GM13977 (cell line): ENCODE measurements at regions not wholly inside any gene's neighbourhood (a gene's known extent, or its start where the extent isn't known, plus 50 kb on each side); places are given as distances from the start of the nearest gene placed in this dataset.
"Not testable (repeated sequence)": the region's sequence is repeated elsewhere in the genome, so short reads cannot be mapped to it uniquely, and the experiment has no call there.

ENCODE experiments used
- DNase-seq: peaks from one replicate; pipeline ENCODE4 v3.0.0; 2012; ENCODE audit warnings: low spot score
- in situ Hi-C: fragments of 300-500 bp; cut with MboI; formaldehyde crosslinking; loops from one replicate; pipeline ENCODE4 v1.12.0; 2022; ENCODE audit warnings: low sequenced_read_pairs, low pct_unique_long_range_greater_than_20kb, mixed read lengths, inconsistent platforms; ENCODE audit not compliant: unreplicated experiment
- TF ChIP-seq, protein P1 (sequence below): IDR thresholded peaks from 2 replicates; pipeline ENCODE4 v1.5.1; 2012; ENCODE audit warnings: mild to moderate bottlenecking, control low read depth; ENCODE audit not compliant: insufficient read depth; ENCODE audit errors: extremely low read depth, missing control alignments

DNA sequence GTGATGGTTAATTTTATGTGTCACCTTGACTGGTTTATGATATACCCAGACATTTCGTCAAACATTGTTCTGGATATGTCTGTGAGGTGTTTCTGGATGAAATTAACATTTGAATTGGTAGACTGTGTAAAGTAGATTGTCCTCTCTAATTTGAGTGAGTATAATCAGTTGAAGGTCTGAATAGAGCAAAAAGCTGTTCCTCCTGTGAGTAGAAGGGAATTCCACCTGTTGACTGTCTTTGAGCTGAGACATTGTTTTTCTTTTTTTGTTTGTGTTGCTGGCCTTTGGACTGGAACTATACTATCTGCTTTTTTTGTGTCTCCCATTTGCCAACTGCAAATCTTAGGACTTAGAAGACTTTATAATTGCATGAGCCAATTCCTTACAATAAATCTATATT lies 920.9 kb upstream of the LRFN5 start:
- DNase-seq, result no peak
- in situ Hi-C loops, result no loop called here
- TF ChIP-seq, protein P1, sequence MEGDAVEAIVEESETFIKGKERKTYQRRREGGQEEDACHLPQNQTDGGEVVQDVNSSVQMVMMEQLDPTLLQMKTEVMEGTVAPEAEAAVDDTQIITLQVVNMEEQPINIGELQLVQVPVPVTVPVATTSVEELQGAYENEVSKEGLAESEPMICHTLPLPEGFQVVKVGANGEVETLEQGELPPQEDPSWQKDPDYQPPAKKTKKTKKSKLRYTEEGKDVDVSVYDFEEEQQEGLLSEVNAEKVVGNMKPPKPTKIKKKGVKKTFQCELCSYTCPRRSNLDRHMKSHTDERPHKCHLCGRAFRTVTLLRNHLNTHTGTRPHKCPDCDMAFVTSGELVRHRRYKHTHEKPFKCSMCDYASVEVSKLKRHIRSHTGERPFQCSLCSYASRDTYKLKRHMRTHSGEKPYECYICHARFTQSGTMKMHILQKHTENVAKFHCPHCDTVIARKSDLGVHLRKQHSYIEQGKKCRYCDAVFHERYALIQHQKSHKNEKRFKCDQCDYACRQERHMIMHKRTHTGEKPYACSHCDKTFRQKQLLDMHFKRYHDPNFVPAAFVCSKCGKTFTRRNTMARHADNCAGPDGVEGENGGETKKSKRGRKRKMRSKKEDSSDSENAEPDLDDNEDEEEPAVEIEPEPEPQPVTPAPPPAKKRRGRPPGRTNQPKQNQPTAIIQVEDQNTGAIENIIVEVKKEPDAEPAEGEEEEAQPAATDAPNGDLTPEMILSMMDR, result no peak

DNA sequence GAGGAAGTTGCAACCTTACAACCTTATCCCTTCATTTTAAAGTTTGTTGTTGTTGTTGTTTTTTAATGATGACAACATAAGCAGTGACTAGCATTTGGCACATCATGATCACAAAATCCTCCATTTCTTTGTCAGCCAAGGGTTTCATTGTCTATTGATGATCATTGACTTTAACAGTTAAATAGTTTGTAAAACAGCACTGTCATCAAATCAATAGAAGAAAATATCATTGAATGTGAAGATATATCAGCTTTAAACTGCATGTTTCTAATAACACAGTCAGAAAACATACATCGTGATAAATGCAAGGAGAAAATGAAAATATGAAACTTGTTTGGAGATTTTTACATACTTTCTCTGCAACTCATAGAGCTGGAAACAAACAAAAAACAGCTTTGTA lies 922.3 kb upstream of the LRFN5 start:
- in situ Hi-C loops, result no loop called here
- TF ChIP-seq, protein P1, result no peak
- DNase-seq, result no peak

DNA sequence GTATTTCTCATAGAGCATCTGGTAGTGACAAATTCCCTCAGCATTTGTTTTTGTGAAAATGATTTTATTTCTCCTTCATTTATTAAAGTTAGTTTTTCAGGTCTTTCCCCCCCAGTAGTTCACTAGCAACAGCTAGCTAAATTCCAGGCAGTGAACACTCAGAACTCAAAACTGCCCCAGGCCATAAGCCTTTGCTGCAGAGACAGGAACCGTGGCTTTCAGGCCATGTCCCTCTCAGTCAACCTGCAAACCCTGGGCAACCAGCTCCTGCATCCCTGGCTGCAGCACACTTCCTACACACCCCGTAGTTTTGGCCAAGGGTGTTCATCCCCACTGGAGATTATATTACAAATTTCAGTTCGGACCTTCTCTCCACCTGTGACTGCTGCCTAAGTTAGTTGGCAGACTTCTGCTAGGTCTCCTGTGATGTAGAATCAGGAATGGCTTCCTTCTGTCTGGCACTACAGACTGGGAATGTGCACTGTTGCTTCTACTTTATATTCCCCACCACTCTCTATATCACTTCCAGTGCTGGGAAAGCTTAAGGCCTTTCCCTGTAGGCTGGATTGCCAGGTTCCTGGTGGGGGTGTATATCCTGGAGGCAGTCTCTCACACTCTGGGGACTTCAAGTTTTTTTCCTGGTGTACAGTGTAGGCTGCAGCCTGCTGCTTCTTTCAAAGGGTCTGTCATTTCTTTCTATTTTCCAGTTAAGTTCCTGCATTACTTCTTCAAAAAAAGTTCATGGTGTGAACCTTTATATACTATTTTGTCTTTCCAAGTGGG lies 924.4 kb upstream of the LRFN5 start:
- in situ Hi-C loops, result no loop called here
- no peak for DNase-seq
- TF ChIP-seq, protein P1, result no peak

DNA sequence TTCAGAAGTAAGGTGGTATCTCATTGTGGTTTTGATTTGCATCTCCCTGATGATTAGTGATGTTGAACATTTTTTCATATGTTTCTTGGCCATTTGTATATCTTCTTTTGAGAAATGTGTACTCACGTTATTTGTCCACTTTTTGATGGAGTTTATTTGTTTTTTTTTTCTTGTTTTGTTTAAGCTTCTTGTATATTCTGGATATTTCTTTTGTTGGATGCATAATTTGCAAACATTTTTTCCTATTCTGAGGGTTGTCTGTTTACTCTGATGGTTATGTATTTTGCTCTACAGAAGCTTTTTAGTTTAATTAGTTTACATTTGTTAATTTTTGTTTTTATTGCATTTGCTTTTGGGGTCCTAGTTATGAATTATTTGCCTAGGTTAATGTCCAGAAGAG lies 927.4 kb upstream of the LRFN5 start:
- DNase-seq, result no peak
- in situ Hi-C loops, result no loop called here
- TF ChIP-seq, protein P1, result no peak

DNA sequence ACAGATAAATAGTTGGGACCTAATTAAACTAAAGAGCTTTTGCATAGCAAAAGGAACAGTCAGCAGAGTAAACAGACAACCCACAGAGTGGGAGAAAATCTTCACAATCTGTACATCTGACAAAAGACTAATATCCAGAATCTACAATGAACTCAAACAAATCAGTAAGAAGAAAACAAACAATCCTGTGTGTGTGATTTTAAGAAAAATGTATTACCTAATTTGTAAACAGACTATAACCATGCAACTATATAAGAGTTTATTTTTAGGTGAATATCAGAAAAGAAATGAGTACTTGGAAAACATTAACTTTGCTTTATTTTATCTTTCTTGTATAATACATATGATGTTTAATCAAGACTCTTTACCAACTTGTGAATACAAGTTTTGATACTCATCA lies 929.5 kb upstream of the LRFN5 start:
- in situ Hi-C loops, DNase-seq: not testable (repeated sequence)

DNA sequence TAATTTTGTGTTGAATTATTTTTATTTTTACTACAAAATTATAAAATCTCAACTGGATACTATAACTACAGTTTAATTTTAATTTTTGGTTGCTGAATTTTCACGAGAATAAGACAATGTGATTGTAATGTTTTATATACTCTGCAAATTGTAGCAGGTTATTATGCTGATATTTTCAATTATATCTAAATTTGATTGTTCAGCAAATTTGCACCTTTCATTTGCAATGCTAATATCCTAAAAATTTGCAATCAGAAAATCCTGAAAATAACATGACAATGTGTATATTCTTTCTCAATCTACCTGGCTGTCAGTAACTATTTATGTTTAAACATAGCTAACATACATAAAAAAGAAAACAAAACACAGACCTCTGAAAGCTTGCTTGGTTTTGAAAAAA lies 932.2 kb upstream of the LRFN5 start:
- in situ Hi-C loops, result no loop called here
- TF ChIP-seq, protein P1, result no peak
- DNase-seq, result no peak

DNA sequence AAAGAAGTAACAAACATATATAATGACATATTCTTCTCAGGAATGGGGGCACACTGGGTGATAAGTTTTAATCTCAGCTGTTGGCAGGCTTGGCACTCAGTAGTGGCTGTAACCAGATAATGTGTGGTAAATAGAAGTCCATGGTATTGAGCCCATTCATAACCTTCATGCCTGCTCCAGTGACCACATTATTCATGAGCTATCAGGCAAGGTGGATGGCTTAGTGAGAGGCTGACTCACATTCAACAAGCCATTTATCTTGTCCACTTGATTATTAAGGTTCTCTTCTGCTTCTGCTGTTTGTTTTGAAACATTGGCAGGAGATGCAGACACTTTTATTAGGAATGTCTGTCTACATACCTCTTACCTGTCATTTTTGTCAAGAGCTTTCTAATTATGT lies 950.4 kb upstream of the LRFN5 start:
- DNase-seq, result no peak
- in situ Hi-C loops, result no loop called here

More for the DNA sequence above, 950.4 kb upstream of the LRFN5 start:
- TF ChIP-seq, protein P1, result no peak
